GM13977 (cell line): ENCODE measurements at regions not wholly inside any gene's neighbourhood (a gene's known extent, or its start where the extent isn't known, plus 50 kb on each side); places are given as distances from the start of the nearest gene placed in this dataset.

Experiments
- DNase-seq: peaks from one replicate; pipeline ENCODE4 v3.0.0; 2012; ENCODE audit warnings: low spot score
- in situ Hi-C: fragments of 300-500 bp; cut with MboI; formaldehyde crosslinking; loops from one replicate; pipeline ENCODE4 v1.12.0; 2022; ENCODE audit warnings: low sequenced_read_pairs, low pct_unique_long_range_greater_than_20kb, mixed read lengths, inconsistent platforms; ENCODE audit not compliant: unreplicated experiment
- TF ChIP-seq, protein P1 (sequence below): IDR thresholded peaks from 2 replicates; pipeline ENCODE4 v1.5.1; 2012; ENCODE audit warnings: mild to moderate bottlenecking, control low read depth; ENCODE audit not compliant: insufficient read depth; ENCODE audit errors: extremely low read depth, missing control alignments

DNA sequence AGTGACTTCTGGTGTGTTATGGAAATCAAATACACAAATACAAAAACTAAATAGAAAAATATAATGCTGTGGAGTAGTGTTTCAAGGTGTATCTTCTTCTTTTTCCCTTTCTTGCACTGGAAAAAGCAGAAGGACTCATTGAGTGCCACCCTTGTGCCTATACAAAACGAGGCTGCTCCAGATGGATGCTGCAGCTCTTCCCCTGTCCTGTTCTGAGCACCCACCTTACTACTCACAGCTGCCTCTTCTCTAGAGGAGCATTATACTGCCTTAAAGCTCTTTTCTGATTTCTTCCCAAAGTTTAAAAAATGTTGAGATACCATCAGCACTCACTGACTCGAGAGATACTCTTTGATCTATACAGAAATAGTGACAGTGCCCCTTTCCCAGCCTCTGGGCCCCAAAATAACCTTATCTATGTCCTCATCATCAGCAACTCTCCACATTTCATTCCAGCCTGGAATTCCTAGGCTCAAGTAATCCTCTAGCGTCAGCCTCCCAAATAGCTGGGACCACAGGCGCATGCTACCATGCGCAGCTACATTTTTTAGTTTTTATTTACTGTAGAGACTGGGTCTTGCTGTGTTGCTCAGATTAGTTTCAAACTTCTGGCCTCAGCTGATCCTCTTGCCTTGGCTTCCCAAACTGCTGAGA is 1356.1 kb upstream of the NRXN1 start:
- DNase-seq: no peak
- in situ Hi-C loops: no loop called here
- TF ChIP-seq, protein P1, sequence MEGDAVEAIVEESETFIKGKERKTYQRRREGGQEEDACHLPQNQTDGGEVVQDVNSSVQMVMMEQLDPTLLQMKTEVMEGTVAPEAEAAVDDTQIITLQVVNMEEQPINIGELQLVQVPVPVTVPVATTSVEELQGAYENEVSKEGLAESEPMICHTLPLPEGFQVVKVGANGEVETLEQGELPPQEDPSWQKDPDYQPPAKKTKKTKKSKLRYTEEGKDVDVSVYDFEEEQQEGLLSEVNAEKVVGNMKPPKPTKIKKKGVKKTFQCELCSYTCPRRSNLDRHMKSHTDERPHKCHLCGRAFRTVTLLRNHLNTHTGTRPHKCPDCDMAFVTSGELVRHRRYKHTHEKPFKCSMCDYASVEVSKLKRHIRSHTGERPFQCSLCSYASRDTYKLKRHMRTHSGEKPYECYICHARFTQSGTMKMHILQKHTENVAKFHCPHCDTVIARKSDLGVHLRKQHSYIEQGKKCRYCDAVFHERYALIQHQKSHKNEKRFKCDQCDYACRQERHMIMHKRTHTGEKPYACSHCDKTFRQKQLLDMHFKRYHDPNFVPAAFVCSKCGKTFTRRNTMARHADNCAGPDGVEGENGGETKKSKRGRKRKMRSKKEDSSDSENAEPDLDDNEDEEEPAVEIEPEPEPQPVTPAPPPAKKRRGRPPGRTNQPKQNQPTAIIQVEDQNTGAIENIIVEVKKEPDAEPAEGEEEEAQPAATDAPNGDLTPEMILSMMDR: no peak

DNA sequence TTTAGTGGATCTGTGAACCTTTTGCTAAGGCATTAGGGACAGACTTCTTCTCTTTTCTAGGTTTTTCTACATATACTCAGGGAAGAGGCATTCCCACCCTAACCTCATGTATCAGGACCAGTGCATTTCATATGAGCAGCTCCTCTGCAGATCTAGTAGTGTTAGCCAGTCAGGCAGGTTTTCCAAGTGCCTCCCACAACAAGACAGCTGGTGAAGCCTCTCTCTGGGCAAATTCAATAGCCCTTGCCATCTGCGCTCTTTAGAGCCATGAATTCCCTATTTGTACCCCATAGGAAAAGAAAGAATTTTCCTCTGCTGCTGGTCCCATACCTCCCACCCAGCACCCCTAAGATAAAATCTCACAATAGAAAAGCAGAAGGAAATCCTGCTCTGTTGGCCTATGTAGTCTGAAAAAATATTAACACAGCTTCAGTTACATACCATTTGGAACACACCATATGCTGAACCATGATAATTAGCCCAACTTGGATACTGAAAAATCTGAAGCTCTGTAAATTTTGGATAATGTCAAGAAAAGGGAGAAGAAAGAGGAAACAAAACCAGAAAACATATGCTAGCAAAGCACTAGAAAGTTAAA is 1354.6 kb upstream of the NRXN1 start:
- TF ChIP-seq, protein P1: no peak
- DNase-seq: no peak
- in situ Hi-C loops: no loop called here

DNA sequence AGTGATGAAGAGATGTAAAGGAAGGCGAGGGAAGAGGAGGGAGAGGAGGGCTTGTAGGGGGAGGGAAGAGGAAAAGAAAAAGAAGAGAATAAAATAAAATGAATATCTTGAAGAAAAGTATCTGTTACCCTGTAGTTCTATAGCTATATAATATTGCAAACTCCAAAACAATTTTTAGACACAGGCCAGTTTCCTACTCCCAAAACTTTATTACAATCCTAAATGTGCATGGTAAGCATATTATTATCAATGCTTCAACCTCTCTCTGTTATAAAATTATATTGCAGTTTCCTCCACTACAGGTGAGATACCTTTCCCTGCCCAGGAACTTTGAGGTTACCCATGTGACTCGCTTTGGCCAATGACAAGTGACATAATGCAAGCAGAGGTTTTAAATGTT is 1351.6 kb upstream of the NRXN1 start:
- in situ Hi-C loops: no loop called here
- DNase-seq: no peak
- TF ChIP-seq, protein P1: no peak

DNA sequence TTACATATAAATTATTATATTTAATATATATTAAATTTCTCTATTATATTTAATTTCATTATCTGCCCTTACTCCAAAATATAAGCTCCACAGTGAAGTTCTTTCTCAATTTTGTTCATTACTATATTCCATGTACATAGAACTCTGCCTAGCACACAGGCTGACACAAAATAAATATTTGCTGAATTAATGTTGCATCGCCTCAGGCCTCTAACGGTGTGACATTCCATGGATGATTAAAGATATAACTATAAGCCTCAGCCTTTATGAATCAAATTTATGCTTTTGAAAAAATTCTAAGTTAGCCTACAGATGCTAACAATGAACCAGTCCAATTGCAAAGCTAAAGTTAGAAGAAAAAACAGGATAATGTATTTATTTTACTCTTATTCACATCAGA is 1337.2 kb upstream of the NRXN1 start:
- in situ Hi-C loops: no loop called here
- TF ChIP-seq, protein P1: no peak
- DNase-seq: no peak

DNA sequence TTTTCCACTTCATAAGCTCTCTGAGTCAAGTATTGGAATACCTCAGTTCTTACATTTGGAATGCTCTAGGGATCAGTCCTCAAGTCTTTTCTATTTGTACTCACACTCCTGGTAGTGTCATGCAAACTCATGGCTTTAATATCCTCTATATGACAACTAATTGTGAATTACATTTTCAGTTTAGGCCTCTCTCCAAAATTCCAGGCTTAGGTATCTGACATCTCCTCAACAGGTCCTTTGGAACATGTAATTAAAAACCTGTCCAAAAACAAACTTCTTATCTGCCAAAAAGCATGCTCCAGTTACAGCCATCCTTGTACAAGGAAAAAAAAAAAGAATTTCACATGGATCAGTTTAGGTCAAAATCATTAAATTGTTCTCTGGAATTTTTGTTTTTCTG is 1336.2 kb upstream of the NRXN1 start:
- DNase-seq: no peak
- TF ChIP-seq, protein P1: no peak
- in situ Hi-C loops: no loop called here

DNA sequence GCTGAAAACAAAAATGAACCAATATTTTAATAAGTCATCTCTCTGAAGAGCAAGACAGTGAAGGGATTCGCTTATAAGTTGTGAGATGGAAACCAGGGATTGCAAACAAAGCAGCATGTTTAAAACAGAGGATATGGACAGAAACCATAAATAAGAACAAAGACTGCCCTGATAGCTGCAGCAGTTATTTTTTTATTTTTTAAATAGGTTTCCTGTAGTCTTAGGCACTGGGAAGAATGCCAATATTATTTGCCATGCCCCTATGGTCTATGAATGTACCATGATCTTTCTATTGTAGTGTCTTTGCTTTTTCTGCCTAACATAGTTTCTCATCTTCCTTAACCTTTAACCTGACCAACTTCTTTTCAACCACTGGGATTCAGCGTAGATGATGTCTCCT is 1334.0 kb upstream of the NRXN1 start:
- no peak for DNase-seq
- TF ChIP-seq, protein P1: no peak
- in situ Hi-C loops: no loop called here

DNA sequence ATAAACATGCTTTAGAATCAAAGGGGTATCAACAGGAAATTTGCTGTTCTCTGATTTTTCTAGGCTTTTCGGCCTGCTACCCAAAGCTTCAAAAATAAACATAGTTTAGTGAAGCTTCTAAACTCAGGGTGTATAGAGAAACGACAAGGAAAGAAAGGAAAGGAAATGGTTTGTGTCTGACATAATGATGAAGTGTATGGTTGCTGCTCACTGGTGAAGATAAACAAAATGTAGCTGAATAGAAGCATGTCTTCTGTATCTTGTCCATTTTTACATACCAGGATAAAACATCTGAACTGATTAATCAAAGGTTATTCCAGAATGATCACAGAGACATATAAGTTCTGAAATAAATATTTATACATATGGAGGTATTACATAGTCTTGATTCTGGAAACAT is 1324.6 kb upstream of the NRXN1 start:
- no peak for DNase-seq
- TF ChIP-seq, protein P1: no peak
- in situ Hi-C loops: no loop called here
